Peyer's patch (tissue), 4 donors: ENCODE measurements at regions not wholly inside any gene's neighbourhood (a gene's known extent, or its start where the extent isn't known, plus 50 kb on each side); places are given as distances from the start of the nearest gene placed in this dataset.

Experiments used
- DNase-seq, 3 donors: peaks; one replicate each; pipeline ENCODE4 v3.0.0-alpha.2; 2017 to 2019
- H3K27ac ChIP-seq, 4 donors: fragments of 200-600 bp; sonication (generic); one replicate each; pipeline ENCODE4 v1.5.1; 2016 to 2019
- H3K27me3 ChIP-seq, 2 donors: fragments of 200-600 bp; sonication (generic); one replicate each; pipeline ENCODE4 v1.5.1; 2019
- H3K36me3 ChIP-seq, 3 donors: fragments of 200-600 bp; sonication (generic); one replicate each; pipeline ENCODE4 v1.5.1; 2016 to 2019
- H3K4me1 ChIP-seq, 4 donors: fragments of 200-600 bp; sonication (generic); one replicate each; pipeline ENCODE4 v1.5.1; 2016 to 2019
- H3K4me3 ChIP-seq, 4 donors: fragments of 200-600 bp; sonication (generic); 1 replicate in 3 of 4; 2 replicates in 1 of 4; pipeline ENCODE4 v1.5.1; 2016 to 2019; ENCODE audit warnings: mild to moderate bottlenecking in 1 of 4
- H3K9me3 ChIP-seq, 4 donors: fragments of 200-600 bp; sonication (generic); one replicate each; pipeline ENCODE4 v1.5.1; 2016 to 2019; ENCODE audit warnings: mild to moderate bottlenecking in 1 of 4
- POLR2A ChIP-seq, 2 donors: fragments of 450-650 bp; IDR thresholded peaks; one replicate each; pipeline ENCODE4 v1.5.1; 2017; ENCODE audit warnings: antibody characterized with exemption in 2 of 2, mild to moderate bottlenecking in 2 of 2, moderate library complexity in 2 of 2
- TF ChIP-seq, protein P1 (sequence below), 6 experiments: fragments of 450-650 bp in 4 of 6; fragments of 200-600 bp in 2 of 6; sonication (generic) in 1 of 6; IDR thresholded peaks; one replicate each; pipeline ENCODE4 v1.5.1; 2017 to 2019; ENCODE audit warnings: antibody characterized with exemption in 6 of 6, mild to moderate bottlenecking in 3 of 6, moderate library complexity in 1 of 6

DNA sequence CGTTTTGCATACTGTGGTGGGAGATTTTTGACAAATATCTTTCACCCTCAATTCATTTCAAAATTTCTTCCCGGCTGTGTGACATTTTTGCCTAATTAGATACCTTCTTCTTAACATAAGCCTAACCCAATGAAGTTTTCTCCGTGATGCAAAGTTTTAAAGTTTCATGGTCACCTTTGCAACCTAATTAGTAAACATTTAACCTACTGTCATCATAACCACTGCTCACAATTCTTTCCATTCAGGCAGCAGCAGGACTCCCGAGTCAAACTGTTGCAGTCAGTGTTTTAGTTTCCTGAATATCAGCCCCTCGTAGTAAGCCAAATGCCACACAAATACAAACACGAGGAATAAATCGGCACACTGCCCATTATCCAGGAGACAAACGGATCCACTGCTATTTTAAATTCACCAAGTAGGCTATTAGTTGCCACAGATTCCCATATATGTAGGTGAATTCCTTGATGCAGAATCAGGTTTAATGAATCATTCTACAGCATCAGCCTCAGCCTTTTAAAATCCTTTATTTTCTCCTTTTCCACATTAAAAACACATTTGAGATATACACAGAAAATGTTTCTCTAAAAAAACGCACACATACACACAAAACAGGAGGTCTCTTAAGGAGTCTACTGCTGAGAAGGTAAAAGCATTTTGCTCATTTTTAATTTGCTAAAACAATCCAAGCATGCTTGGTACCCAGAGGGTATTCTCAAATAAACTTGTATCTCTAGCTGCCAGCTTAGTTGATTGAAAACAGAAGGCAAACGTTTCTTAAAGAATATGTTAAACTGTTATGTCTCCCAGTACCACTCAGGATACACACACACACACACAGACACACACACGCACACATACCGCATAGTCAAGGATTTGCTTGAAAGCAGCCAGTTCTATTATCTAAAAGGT is 106.5 kb upstream of the KCTD1 start:
- TF ChIP-seq POLR2A (IDR thresholded peaks at IDR 0.05), result no peak
- TF ChIP-seq, protein P1, sequence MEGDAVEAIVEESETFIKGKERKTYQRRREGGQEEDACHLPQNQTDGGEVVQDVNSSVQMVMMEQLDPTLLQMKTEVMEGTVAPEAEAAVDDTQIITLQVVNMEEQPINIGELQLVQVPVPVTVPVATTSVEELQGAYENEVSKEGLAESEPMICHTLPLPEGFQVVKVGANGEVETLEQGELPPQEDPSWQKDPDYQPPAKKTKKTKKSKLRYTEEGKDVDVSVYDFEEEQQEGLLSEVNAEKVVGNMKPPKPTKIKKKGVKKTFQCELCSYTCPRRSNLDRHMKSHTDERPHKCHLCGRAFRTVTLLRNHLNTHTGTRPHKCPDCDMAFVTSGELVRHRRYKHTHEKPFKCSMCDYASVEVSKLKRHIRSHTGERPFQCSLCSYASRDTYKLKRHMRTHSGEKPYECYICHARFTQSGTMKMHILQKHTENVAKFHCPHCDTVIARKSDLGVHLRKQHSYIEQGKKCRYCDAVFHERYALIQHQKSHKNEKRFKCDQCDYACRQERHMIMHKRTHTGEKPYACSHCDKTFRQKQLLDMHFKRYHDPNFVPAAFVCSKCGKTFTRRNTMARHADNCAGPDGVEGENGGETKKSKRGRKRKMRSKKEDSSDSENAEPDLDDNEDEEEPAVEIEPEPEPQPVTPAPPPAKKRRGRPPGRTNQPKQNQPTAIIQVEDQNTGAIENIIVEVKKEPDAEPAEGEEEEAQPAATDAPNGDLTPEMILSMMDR (IDR thresholded peaks at IDR 0.05), result no peak

DNA sequence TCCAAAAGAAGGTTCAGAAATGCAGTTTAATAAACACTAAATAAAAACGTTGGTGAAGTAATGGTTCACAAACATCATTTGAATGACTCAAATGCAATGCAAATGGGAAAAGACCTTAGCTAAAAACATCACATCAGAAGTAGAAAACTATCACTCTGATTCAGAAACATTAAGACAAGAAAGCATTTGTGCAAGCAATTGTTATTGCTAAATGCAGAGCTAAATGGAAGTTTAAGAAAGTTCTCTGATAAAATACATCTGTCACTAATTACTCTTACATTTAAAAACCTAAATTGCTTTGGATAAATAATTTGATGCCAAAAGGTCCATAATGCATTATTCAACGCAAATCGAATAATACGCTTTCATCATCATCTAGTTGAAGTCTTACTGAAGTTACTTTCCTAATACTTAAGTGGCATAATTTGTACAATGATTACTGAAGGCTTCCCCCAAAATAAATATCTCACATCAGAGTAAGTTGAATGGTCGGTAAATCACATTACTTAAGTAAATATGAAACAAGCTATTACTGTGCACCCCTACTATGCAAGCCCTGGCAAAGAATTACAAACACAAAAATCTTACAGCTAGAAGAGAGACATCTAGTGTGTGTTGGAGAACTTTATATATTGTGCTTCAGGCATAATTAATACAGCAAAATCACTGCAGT is 105.7 kb upstream of the KCTD1 start:
- H3K9me3 ChIP-seq, result no peaks in the 10 kb centered on the region
- TF ChIP-seq POLR2A (IDR thresholded peaks at IDR 0.05), result no peak
- no peak overlapping the region for H3K27ac ChIP-seq
- no peak overlapping the region for H3K4me3 ChIP-seq
- no peaks in the 10 kb centered on the region for H3K36me3 ChIP-seq
- DNase-seq, result no peak
- H3K27me3 ChIP-seq, result no peaks in the 10 kb centered on the region
- H3K4me1 ChIP-seq, result peaks cover 0 to 18% (median 4%) of the 10 kb centered on the region in 4 donors

More for the DNA sequence above, 106.5 kb upstream of the KCTD1 start:
- Histone ChIP-seq H3K27ac (peak overlapping the region in 2 of 4 donors; percentile 44 to 76), H3K4me3 (no peak overlapping the region), H3K9me3 (no peaks in the 10 kb centered on the region), H3K4me1 (peaks cover 0 to 18% (median 4%) of the 10 kb centered on the region in 4 donors), H3K36me3 (no peaks in the 10 kb centered on the region), H3K27me3 (no peaks in the 10 kb centered on the region)
- DNase-seq, result no peak

DNA sequence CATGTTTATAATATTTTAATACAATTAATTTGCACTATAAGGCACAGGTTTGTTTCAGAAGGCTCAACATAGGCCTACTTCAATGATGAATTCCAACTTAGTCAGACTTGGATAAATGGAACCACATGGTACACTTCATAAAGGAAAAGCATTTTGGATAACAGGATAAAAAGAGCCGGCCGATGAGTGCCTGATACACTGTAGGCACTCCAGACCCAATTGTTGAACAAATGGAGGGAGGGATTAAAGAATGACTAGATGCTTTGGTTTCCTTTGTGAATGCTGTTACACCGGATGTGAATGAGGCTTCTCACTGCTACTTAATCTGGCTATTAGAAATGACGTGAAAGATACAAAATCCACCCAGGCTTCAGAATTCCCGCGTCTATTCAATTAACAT is 104.1 kb upstream of the KCTD1 start:
- no peaks in the 10 kb centered on the region for H3K9me3 ChIP-seq
- no peaks in the 10 kb centered on the region for H3K36me3 ChIP-seq
- no peak overlapping the region for H3K27ac ChIP-seq
- TF ChIP-seq, protein P1 (IDR thresholded peaks at IDR 0.05), result no peak
- no peak for TF ChIP-seq POLR2A (IDR thresholded peaks at IDR 0.05)
- no peaks in the 10 kb centered on the region for H3K27me3 ChIP-seq
- H3K4me3 ChIP-seq, result no peak overlapping the region
- no peak for DNase-seq
- H3K4me1 ChIP-seq, result peaks cover 0 to 13% (median 4%) of the 10 kb centered on the region in 4 donors

DNA sequence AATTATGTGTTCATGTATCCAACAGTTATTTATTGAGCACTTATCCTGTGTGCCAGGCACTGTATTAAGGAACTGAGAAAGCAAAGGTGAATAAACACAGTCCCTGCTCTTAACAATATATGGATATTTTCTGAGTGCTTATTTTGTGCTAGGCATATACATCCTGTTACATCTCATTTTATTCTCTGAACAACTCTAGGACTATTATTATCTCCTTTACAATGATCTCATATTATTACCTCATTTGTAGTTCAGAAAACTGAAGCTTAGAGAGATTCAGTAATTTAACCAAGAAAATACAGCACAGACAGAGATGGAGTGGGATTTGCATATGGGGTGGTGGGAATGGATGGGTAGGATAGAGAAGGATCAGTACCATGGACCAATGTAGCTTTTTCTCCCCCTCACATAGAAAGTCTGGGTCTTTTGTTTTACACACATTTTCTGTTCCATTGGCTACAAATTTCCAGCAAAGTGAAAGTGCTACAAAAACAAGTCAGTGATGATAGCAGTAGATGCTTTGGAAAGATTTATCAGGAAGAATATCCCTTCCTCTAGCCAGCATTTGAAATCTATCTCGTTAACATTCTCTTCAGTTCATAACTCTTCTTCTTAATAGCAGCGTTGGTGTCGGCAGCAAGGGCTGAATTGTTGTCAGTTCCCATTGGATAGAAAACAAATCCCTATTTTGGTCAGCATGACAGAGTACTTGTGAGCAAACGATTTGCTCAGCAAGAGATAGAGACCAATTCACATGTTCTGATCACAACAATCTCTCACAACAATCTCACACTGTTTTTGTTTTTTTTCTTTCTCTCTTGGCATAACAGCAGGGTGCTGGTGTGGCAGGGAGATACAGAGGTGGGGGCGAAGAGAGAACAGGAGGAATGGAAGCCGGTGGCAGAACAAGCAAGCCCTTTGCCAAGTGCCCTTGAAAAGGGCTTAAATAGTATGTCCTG is 102.2 kb upstream of the KCTD1 start:
- DNase-seq, result no peak
- no peak for TF ChIP-seq POLR2A (IDR thresholded peaks at IDR 0.05)
- TF ChIP-seq, protein P1 (IDR thresholded peaks at IDR 0.05), result no peak
- H3K9me3 ChIP-seq, result no peaks in the 10 kb centered on the region
- no peaks in the 10 kb centered on the region for H3K36me3 ChIP-seq
- H3K27me3 ChIP-seq, result no peaks in the 10 kb centered on the region
- H3K4me3 ChIP-seq, result no peak overlapping the region
- peaks cover 0 to 4% (median under 1%) of the 10 kb centered on the region in 4 donors for H3K4me1 ChIP-seq
- no peak overlapping the region for H3K27ac ChIP-seq

DNA sequence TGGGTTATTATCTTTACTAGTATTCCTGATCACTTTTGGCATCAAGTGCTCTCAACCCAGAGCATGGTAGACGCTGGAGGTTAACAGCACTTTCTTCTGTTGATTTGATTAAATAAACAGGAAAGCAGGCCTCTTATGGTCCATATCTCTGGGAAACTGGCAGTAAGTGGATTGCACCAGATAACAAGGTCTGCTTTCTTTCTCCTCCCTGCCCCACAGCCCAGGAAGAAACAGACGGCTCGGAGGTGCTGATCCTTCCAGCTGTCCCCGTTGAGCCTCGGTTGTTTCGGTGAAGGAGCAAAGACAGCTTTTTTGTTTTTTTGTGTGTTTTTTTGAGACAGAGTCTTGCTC is 100.8 kb upstream of the KCTD1 start:
- Histone ChIP-seq H3K4me1 (no peaks in the 10 kb centered on the region), H3K27ac (no peak overlapping the region)
- no peak for TF ChIP-seq POLR2A (IDR thresholded peaks at IDR 0.05)
- TF ChIP-seq, protein P1 (IDR thresholded peaks at IDR 0.05), result no peak

More for the DNA sequence above, 100.8 kb upstream of the KCTD1 start:
- Histone ChIP-seq H3K36me3 (no peaks in the 10 kb centered on the region), H3K4me3 (no peak overlapping the region), H3K27me3 (no peaks in the 10 kb centered on the region), H3K9me3 (no peaks in the 10 kb centered on the region)
- DNase-seq, result no peak
